SK-N-MC (cell line): ENCODE measurements at regions not wholly inside any gene's neighbourhood (a gene's known extent, or its start where the extent isn't known, plus 50 kb on each side); places are given as distances from the start of the nearest gene placed in this dataset.

ENCODE experiments used
- EZH2 ChIP-seq: fragments of 200-600 bp; sonication (generic); IDR thresholded peaks from one replicate; pipeline ENCODE4 v1.6.1; 2017; ENCODE audit warnings: antibody characterized with exemption
- POLR2AphosphoS5 ChIP-seq: IDR thresholded peaks from 2 replicates; pipeline ENCODE4 v1.6.1; 2012; ENCODE audit warnings: mild to moderate bottlenecking, low read depth, low read length, borderline replicate concordance

DNA sequence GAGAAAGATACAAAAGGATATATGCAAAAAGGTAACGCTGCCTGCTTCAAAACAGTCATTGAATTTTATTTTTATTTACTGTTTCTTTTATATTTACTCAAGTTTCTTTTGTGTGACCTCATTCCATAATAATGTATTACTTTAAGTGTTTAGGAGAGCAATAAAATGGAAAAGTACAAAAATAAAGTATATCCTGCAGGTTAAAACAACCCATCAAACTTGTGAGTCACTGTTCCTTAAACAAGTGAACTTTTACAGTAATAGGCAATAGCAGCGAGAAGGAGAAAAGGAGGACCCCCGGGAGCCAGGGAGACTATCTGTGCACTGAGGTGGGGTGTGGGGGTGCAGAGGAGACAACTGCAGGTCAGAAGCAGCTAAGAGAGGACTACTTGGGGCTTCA lies 124.5 kb downstream of the EN1 start:
- no peak for TF ChIP-seq EZH2
- TF ChIP-seq POLR2AphosphoS5 = no peak
